COR-L47 (cell line): ENCODE measurements at regions not wholly inside any gene's neighbourhood (a gene's known extent, or its start where the extent isn't known, plus 50 kb on each side); places are given as distances from the start of the nearest gene placed in this dataset.

Experiments used
- DNase-seq: peaks from one replicate; lab custom pipeline; 2025; lab: John Stamatoyannopoulos, UW

- DNase-seq = no peak
These were observed 454.0 kb upstream of the SORCS1 start for GRCh38 chr10:107618504-107618994.

- no peak for DNase-seq
These were observed 452.2 kb upstream of the SORCS1 start for GRCh38 chr10:107616463-107617410.

GRCh38 chr10:107616031-107616430 is 451.5 kb upstream of the SORCS1 start:
- DNase-seq = no peak

DNA sequence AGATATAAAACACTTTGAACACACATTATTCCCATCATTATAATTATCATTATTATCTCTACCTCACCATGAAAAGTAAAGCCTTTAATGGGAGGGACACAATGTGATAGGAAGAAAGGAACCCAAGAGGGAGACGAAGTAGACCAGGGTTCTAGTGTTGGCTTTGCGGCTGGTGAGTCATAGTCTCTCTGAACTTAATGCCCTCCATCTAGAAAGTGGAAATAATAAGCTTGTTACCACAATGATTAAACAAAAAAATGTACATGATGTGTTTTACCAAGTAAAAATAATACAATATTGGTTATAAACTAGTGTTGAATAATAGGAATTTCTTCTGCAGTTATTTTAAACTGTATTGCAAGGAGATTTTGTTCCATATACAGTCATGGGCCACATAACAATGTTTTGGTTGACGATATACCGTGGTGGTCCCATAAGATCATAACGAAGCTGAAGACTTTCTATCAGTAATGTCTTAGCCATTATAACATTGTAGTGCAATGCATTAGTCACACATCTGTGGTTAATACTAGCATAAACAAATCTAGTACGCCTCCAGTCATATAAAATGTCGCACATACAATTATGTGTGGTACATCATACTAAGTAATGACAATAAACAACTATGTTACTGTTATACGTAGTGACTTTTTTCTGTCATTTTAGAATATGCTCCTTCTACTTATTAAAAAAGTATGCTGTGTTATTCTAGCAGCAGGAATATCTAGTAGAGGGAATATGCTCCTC is 450.6 kb upstream of the SORCS1 start:
- peak; percentile 47 for DNase-seq

DNA sequence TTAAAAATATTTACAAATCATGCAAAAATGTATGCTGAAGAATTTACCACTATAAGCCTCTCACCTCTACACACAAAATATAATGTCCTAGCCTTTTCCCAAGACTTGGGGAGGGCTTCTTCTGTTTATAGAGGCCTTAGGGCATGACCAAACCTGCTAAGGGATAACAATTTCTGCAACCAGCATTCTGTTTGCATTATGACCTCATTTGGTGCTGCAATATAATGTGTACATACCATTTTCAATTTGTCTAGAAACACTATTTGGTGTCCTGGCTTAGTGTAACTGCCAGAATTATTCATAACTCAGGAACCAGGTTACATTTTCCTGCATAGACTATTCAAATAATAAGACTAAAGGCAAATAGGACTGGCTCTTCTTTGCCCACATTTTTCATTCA is 446.6 kb upstream of the SORCS1 start:
- no peak for DNase-seq

DNA sequence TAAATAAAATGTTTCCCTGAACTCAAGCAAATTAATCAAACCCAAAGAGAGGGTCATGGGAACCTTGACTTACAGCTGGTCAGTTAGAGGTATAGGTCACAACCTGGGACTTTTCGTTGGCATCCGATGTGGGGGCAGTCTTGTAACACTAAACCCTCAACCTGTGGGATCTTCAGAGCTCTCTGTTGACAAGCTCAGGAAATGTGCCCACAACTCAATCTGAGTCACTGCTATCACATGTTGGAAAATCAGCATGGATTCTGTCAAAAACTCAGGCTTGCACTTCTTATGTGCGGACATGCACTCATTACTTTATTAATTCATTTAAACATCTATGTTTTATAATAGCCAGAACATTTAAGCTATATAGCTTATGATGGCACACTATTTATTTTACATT is 424.6 kb upstream of the SORCS1 start:
- DNase-seq = no peak

DNA sequence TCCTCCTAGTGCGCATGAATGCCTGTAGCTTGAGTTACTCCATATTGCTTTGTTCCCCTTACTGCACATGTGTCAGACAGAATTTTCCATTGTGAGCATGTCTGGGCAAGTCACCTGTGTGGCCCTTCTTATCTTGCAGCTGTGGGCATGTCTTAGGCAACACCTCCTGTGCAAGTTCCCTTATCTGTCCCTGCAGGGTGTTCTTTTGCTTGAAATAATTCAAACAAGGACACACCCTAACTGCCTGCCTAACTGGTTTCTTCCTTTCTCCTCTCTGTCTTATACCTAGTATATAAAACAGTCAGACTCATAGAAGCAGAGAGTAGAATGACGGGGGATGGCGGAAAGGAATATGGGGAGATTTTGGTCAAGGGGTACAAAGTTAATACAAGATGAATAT is 421.1 kb upstream of the SORCS1 start:
- no peak for DNase-seq

DNA sequence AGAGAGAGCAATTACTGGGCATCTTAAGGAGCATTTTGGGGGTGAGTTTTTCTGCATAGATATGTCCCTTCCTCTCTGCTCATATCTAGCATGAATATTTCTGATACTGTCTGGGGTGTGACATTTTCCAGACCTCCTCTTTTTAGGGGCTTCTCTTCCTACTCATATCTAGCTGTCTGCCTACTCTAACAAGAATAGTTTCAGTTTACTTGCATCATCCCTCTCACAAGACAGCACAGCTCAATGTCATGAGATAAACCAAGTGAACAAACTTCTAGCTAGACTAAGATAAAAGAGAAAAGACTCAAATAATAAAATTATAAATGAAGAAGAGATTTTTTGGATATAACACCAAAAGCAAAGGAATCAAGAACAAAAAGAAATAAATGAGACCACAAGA is 419.5 kb upstream of the SORCS1 start:
- no peak for DNase-seq

DNA sequence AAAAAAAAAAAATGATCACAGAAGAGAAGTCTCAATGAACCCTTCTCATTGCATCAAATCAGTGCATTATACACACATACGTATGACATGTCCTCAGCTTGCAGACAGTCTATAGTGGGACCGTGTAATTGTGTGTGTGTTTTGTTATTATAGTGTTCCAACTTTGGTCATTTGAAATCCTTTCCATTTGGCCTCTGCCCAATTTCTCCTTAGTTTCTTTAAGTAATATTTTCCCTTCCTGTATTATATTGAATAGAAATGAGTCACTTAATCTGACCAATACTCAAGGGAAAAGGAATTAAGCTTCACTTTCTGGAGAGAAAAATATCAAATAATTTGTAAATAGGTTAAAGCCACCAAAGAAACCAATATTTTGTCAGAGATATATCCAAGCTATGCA is 415.5 kb upstream of the SORCS1 start:
- DNase-seq = no peak

- no peak for DNase-seq
These were observed 412.7 kb upstream of the SORCS1 start for GRCh38 chr10:107577221-107577620.

DNA sequence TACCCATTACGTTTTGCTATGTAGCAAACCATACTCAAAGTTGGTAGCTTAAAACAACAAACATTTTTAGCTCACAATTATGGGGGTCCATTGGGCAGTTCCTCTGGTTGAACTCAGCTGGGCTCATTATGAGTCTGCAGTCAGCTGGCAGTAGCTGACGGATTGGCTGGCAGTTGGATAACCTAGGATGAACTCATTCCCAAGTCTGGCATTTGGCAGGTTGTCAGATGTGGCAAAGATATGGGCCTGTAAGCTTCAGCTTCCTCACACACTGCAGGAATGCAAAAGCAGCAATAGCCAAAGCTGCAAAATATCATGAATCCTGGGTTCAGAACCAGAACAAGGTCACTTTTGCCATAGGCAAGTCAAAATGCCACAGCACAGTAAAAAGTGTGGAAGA is 412.2 kb upstream of the SORCS1 start:
- DNase-seq = no peak

DNA sequence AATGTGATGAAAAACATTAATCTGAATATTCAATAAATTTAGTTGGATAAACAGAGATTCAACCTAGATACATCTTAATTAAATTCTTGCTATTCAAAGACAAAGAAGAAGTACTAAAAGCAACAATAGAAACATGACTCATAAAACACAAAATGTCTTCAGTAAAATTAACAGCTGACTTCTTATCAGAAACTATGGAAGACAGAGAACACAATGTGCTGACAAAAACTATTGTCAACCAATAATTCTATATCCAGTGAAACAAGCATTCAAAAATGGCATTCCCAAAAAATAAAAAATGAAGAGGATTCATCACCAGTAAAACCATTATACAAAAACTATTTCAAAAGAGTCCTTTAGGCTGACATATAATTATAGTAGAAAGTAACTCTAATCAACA is 400.5 kb upstream of the SORCS1 start:
- DNase-seq = no peak

GRCh38 chr10:107561136-107561650 is 396.7 kb upstream of the SORCS1 start:
- no peak for DNase-seq

DNA sequence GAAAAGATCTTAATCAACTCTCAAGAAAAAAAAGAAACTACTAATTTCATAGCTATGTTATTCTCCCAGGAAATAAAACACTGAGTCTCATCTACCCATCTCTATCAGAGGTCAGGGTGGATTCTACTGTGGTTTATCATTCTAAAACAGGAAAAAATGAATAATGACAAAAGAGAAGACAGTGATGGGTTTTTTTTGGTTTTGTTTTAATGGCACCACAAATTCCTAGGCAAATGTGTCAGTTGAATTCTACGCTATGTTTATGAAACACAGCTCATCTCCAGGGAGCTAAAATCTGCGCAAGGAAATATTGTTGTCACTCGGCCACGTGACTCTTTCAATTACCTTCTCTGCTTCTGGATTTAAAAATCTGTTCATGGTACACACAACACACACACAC is 393.4 kb upstream of the SORCS1 start:
- DNase-seq = no peak

DNA sequence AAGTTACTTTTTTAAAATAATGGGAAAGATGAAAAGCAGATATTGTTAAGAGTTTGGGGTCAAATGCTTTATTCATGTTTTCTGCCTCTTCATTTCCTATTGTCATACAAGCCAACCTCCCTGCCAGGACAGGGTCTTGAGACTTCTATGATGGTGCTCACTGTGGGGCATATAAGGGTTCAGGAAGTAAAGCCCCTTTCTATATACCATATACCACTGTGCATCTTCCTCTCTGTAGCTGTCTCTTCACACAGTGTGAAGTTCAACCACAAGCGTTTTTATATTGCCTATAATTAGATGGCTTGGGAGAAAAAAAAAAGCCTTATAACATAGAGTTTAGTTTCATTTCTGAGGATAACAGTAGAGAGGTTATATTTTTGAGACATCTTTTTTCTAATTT is 389.8 kb upstream of the SORCS1 start:
- DNase-seq = no peak

GRCh38 chr10:107553470-107553869 is 389.0 kb upstream of the SORCS1 start:
- DNase-seq = no peak

GRCh38 chr10:107552963-107553362 is 388.5 kb upstream of the SORCS1 start:
- DNase-seq = no peak

- no peak for DNase-seq
These were observed 383.8 kb upstream of the SORCS1 start for GRCh38 chr10:107548301-107548700.

DNA sequence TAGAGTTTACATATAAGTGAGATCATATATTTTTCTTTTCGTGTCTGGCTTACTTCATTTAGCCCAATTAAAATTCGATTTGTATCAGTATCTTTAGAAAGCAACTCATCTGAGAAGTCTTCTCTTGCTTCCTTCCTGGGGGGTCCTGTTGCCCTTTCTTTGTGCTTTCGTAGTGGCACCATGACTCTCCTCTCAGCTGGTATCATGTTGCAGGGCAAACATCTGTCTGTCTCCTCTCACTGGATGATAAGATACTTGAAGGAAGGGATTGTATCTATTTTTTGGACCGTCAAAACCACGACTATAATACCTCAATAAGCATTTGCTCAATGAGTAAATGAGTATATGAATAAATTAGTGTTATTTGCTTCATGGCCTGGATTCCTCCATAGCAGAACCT is 382.5 kb upstream of the SORCS1 start:
- DNase-seq = no peak

- no peak for DNase-seq
These were observed 381.8 kb upstream of the SORCS1 start for GRCh38 chr10:107546284-107546683.

DNA sequence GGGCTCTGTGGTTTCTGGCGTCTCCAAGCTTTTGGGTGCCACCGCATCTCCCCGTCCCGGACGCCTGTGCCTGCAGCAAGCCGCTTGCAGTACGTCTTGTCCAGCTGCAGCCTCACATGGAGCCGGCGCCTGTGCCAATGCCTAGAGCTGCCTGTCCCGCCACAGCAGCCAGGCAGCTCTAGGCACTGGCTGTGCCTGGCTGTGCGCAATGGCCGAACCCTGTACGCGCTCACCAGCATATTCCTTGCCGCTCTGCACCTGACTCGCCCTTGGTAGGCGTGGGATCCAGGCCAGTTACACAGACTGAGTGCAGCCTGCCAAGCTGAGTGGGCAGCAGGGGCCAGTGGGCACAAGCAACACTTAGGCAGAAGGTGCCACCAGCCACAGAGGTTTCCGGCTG is 381.2 kb upstream of the SORCS1 start:
- DNase-seq = no peak

GRCh38 chr10:107544706-107545520 is 380.4 kb upstream of the SORCS1 start:
- DNase-seq = no peak
